ENCODE measurements at regions not wholly inside any gene's neighbourhood (a gene's known extent, or its start where the extent isn't known, plus 50 kb on each side); places are given as distances from the start of the nearest gene placed in this dataset.
"Not testable (repeated sequence)": the region's sequence is repeated elsewhere in the genome, so short reads cannot be mapped to it uniquely, and the experiment has no call there.

DNA sequence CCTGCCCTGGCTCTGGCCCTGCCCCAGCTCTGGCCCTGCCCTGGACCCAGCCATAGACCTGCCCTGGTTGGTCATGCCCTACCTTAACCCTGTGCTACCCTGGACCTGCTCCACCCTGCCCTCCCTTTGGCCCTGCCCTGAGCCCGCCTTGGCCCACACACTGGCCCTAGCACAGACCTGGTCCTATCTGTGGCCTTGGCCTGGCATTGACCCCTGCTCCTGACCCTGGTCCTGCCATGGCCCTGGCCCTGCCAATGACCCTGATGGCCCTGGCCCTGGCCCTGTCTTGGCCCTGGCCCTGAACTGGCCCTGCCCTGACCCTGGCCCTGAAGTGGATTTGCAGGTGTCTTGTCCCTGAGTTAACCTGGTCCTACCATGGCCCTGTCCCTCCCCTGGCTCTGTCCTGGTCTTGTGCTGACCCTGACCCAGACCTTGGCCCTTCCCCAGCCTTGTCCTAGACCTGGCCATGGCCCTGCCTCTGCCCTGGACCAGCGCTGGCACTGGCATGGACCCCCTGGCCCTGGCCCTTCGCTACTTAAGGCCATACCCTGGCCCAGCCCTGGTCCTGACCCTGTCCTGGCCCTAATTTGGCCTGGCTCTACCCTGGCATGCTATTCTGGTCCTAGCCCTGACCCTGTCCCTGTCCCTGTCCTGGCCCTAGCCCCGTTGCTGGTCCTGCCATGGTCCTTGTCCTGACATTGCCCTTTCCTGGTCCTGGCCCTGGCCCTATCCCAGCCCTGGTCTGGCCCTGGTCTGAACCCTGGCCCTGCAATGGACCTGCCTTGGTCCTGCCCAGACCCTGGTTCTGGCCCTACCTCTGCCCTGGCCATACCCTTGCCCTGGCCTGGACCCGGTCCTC is 253.7 kb downstream of the TP53TG3F start:
- TF ChIP-seq POLR2A (IDR thresholded peaks at IDR 0.05; ENCODE audit: low read length); GATA1 (IDR thresholded peaks at IDR 0.05; ENCODE audit: low read depth, low read length): not testable (repeated sequence)
